ENCODE measurements at regions not wholly inside any gene's neighbourhood (a gene's known extent, or its start where the extent isn't known, plus 50 kb on each side); places are given as distances from the start of the nearest gene placed in this dataset.

DNA sequence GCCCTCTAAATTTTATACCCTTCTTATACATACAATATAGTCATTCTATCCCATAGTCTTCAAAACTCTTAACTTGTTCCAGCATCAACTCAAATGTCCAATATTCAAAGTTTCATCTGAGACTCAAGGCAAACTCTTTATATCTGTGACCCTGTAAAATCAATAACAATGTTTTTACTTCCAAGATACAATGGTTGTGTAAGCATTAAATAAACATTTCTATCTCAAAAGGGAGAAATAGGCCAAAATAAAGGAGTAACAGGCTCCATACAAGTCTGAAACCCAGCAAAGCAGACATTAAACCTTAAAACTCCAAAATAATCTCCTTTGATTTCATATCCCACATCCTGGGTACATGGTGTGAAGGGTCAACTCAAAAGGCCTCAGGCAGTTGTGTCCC is 1299.1 kb downstream of the MRPL39 start:
- no peak for DNase-seq

DNA sequence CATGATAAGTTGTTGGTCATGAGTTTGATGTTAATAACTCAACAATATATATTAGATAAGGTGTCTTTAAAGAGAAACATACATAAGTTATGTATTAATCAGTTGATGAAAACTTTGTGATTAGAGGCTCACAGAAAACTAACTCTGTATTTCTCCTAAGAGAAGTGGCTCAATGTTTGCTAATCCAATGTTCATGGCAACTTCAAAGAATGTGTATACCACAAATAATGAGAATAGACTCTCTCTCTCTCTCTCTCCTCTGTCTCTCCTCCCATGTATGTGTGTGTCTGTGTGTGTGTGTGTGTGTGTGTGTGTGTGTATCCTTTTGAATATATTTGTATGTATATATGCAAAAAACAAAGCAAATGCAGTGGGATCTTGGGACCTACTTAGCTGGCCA is 1304.9 kb downstream of the MRPL39 start:
- no peak for DNase-seq

DNA sequence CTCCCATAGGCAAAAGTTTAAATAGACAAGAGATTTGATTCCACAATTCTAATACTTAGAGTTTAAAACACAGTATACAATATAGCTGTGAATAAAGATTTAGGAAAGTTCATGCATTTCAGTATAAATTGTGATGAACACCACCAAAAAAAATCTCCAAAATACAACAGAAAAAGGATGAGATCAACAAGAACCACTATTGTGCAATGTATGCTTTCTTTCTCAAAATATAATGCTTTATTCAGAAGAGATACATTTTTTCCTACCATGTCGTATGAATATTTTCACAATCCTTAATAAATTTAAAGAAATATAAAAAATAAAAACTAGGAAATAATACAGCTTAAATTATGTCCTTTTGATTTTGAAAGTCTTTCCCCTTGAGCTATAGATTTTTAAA is 1309.2 kb downstream of the MRPL39 start:
- DNase-seq: no peak

DNA sequence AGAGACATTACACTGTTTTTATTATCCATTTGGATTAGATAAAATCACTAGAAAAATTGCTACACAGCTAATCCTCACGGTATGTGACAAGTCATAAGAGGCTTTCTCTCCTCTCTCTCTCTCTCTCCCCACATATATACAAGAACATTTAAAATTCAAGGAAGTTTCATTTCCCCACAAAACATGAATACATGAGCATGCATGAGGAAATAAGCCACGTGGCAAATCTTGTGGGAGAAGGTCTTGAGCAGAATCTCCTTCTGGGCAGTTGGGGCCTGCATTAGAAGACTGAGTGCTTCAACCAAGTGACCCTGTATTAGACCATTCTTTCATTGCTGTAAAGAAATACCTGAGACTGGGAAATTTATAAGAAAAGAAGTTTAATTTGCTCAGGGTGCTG is 1313.1 kb downstream of the MRPL39 start:
- DNase-seq: no peak

DNA sequence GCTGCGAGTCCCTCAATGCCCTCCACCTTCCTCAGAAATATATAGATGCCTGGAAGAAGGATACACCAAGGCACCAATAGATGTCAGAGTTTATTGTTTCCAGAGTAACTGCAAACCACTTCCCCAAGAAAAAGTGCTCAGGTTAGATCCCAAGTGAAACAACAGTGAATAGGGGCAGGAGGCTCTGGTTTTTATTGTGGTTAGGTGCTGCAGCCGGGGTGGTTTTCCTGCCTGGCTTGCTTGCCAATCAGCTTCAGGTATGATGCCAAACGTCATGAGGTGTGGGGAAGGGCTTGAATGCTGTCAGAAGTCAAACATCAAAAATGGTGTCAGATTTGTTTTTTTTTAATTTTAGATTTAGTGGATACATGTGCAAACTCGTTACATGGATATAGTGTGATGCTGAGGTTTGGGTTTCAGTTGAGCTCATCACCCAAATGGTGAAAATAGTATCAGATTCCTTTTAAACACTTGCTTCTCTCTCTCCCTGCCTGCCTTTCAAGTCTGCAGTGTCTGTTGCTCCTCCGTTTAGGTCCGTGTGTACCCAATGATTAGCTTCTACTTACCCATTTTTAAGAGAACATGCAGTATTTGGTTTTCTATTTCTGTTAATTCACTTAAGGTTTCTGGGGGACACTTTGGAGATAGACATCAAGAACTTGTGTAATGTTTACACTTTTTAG is 1317.0 kb downstream of the MRPL39 start:
- DNase-seq: no peak

DNA sequence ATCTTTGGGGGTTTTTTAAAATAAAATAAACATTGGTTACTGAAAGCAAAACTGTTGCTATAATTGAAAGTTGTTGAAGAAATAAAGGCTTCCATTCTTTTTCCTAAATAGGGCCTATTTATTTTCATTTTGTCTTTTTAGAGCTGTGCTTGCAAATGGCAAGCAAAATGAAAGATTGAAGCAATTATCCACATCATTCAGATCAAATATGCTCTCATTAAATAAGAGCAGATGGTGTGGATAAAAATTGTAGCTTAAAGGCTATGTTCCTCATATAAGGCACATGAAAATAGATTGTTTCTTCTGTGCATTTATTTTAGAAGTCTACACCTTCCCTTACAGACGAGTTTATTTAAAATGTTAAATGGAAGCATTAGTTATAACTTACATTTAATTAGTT is 1317.7 kb downstream of the MRPL39 start:
- DNase-seq: no peak

DNA sequence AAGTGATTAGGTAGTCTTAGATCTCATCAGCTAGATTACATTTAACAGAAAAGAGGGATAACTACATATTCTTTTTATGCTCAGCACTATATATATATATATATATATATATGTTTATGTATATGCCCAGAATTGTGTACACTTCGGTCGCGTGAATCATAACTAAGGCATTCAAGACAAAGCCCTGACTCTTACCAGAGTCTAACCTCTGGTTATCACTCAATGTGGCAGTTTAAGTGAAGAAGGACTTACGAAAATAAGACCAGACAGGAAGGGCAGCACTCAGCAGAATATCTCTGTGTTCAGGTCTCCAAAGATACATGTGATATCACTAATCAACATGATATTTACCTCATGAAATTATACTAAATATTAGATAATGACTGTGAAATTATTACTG is 1326.7 kb downstream of the MRPL39 start:
- DNase-seq: no peak

DNA sequence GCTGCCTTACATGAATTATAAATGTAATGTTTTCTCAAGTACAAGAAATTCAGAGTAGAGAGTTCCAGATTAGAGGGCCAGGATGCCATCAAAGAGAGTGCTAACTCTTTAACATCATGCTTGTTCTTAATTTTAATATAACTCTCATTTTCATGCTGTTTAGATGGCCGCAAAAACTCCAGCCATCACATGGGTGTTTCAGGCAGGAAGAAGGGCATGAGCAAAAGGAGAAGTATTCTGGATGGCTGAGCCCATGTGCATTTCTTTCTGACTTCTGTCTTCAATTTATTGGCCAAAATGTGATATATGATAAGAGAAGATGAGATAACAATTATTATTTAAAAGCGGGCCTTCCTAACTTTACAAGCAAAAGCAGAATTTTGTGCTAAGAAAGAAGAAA is 1328.6 kb downstream of the MRPL39 start:
- DNase-seq: no peak

DNA sequence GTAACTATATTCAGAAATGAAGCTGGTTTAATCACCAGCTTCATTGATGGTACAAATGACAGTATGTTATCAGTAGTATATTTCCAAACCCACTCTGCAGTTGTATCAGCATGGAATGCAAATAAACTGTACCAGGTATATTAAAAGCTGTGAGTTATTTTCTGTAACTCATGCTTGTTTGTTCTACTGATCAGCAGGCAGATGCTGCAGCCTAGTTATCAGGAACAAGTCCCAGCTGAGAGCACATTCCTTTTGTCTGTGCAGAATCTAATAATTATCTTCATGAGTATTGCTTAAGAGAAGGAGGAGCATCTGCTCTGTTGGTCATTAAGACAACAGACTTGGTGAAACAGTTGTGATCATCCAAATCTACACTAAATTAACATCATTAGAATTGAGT is 1331.1 kb downstream of the MRPL39 start:
- DNase-seq: no peak

DNA sequence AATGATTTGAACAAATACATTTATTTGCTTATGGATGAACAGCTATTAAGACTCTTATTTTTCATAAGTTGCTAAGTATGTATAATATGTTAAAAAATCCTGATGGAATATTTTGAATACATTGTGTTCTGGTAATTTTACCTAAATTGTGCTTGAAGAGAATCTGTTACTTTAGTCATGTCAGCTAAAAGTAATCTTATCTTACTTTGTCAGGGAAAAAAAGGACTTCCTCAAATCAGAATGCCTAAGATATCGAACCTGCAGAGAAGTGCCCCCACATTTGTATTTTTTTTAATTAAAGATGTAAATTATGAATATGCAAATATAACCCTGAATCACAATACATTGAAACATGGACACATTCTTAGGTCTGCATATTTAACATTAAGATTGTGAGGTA is 1331.7 kb downstream of the MRPL39 start:
- DNase-seq: no peak

DNA sequence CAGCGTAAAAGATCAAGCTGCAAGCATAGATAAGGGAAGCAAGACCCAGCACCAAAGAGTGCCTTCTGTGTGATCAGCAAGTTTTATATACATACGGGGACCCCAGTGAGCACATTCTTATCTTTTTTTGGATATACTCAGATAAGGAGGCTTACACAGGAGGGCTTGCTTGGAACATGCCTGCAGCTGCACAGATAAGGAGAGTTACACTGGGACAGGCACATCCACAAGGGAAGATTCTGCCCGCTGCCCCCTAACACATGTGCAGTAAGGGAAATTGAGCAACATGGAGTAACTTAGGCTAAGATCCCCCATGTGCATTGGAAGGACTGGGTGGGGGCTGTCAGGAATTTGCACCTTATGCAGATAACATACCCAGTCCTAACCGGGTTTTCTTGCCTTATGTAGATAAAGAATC is 1334.8 kb downstream of the MRPL39 start:
- DNase-seq: no peak

DNA sequence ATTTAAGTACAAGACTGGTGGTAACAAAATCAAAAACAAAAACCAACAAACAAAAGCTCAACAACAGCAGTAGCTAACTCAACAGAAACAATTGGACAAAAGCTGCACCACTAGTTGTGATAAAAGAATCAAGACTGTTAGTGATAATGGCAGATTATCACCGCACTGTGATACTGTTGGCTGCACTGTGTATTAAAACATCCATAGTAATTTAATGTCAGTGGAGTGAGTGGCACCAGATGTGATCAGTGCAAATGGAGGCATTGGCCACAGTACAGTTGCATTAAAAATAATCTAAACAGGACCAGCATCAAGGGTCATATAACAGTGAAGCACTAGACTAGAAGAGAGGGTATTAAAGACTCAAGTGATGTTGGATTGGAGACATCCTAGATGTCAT is 1341.3 kb downstream of the MRPL39 start:
- no peak for DNase-seq

DNA sequence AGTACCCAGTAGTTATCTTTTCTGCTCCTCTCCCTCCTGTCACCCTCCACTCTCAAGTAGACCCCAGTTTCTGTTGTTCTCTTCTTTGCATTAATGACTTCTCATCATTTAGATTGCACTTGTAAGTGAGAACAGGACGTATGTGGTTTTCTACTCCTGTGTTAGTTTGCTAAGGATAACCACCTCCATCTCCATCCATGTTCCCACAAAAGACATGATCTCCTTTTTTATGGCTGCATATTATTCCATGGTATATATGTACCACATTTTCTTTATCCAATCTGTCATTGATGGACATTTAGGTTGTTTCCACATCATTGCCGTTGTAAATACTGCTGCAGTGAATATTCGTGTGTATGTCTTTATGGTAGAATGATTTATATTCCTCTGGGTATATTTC is 1346.5 kb downstream of the MRPL39 start:
- DNase-seq: no peak

DNA sequence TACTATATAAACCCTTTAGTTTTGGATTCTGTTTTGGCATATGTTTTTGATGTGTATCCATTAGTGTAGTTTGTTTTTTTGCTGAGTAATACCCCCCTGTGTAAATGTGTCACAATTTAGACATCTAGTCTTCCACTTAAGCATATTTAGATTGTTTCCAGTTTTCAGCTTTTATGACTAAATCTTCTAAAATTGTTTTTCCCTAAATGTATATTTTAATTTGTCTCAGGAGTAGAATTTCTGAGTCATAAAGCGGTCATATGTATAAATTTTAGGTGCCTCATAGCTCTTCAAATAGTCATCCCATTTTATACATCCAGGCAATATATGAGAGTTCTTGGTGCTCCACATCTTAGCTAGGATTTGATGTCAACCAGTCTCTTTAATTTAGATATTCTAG is 1348.0 kb downstream of the MRPL39 start:
- DNase-seq: no peak

DNA sequence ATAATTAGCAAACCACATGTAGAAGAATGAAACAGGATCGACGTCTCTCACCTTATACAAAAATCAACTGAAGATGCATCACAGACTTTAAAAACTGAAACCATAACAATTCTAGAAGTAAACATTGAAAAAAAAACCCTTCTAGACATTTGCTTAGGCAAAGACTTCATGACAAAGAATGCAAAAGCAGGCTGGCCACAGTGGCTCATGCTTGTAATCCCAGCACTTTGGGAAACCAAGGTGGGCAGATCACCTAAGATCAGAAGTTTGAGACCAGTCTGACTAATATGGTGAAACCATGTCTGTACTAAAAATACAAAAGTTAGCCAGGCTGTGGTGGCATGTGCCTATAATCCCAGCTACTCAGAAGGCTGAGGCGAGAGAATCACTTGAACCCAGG is 1351.7 kb downstream of the MRPL39 start:
- DNase-seq: no peak

DNA sequence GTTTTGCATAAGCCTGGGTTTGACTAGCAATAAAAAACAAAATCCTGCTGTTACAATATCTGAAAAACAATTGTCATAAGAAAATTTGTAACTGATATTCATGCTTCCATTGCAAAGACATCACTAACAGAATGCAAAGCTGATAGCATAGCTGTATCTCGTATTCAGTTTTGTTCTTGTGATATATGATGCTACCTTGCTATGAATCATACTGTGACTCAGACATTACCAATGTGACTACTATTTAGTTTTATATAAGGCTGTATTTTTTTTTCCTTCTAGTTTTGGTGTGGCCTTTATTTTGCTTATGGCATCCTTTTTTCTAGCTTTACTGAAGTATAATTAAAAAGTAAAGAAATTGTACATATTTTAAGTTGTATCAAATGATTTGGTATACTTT is 1381.8 kb downstream of the MRPL39 start:
- DNase-seq: no peak

DNA sequence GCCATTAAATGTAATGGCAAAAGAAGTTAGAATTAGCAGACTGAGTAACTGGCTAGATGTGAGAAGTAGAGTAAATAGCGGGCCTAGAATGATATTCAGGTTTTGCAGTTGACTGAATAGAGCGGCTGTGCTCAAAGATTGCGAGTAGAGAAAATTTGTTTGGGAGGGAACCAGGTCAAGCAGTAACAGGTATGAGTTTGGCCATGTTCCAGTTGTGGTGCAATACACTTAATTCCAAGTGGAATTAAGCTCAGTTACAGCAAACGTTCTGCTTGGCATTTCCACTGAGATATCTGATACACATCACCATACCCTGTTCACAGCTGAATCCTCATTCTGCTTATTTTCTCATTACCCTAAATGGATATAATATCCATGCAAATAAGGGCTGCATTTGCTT is 1382.9 kb downstream of the MRPL39 start:
- no peak for DNase-seq

DNA sequence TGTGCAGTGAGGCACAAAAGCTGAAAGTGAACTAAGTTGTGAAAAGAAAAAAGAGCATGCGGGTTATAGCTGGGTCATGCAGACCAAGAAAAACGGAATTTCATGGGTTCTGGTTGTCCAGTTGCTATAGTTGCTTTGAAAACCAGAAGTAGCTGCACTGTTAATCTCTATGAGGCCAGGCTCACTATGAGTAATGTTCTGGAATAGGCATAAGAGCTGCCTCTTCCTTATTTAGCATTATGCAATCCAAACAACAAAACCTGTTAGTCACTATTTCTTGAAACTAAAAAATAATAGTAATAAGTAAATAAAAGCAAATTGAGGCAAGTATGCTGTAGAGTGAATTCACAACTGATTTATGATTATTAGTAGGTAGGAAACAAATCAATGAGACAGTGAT is 1383.7 kb downstream of the MRPL39 start:
- no peak for DNase-seq

DNA sequence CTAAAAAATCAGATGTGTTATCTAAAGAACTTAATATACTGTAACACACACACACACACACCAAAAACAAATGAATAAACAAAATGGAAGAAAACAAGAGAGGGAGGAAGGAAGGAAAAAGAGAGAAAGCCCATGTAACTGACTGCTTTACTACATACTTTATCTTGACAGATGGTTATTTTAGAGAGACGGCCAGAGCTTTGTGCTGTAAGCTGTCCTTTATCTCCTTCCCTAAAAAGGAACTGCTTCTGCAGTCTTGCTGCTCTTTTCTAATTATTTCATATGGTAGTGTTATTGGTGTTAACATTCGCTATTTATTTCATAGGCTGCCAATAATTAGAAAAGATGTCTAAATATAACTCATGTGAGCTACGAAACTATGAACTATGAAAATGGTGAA is 1384.6 kb downstream of the MRPL39 start:
- DNase-seq: no peak

DNA sequence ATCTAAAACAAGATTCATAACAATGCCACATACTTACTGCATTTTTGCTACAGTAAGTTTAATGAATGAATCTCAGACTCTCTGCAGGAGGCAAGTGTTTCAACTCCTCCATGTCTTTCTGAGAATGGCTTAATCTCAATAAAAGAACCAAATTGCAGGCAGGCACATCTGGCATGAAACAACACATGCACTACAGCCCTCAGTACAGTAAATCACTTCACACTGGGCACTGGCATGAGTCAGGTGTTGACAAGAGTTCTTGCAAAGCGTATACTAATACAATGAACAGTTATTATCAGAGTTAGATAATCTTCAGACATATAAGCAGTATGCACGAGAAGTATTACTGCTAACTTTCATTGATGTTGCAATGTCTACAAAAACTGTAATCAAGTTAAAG is 1386.8 kb downstream of the MRPL39 start:
- DNase-seq: no peak

DNA sequence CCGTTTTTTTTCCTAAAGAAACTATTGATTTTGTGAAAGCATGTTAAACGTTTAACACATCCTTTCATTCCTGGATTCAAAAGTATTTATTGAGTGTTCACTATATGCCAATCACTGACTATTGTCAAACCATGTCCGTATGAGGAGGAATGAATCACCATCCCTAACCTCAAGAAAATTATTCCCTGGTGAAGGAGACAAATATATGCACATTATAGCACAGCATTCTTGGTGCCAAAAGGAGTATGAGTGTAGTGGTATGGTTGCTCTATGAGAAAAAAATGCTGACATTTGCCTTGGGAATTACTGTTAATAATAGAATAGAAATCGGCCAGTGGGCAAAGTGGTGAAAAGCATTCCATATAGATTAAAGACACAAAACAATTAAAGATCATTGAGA is 1390.1 kb downstream of the MRPL39 start:
- no peak for DNase-seq

DNA sequence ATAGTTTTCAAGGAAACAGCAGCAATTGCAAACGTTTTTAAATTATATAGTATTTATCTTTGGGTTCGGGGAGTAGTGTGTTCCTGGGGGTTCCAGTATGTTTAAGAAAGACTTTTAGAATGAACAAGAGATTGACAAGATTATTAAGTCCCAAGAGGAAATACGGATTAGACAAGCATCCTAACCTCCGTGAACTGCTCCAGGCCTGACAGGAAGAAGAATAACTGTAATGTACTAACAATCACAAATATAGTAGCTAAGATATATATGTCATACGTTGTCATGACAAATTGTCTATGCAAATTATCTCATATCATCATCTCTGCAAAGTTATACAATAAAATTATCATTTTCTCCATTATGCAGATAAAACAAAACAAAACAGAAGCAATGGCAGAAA is 1397.2 kb downstream of the MRPL39 start:
- DNase-seq: no peak

DNA sequence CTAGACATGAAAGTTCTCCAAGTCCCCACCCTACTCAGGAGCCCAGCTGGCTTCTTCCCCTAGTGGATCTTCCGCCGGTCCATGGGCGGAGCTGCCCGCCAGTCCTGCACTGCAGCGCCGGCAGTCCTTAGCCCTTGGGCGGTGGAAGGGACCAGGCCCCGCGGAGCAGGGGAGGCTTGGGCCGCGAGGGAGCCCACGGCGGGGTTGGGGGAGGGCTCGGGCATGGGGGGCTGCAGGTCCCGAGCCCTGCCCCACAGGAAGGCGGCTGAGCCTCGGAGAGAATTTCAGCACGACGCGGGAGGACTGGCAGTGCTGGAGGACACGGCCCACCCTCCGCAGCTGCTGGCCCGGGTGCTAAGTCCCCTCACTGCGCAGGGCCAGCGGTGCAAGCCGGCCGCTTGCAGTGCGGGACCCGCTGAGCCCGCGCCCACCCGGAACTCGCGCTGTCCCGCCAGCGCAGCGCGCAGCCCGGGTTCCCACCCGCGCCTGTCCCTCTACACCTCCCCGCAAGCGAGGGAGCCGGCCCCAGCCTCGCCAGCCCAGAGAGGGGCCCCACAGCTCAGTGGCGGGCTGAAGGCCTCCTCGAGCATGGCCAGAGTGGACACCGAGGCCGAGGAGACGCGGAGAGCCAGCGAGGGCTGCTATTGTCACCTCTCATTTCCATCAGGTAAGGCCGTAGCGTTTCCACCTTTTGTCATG is 1398.6 kb downstream of the MRPL39 start:
- no peak for DNase-seq

DNA sequence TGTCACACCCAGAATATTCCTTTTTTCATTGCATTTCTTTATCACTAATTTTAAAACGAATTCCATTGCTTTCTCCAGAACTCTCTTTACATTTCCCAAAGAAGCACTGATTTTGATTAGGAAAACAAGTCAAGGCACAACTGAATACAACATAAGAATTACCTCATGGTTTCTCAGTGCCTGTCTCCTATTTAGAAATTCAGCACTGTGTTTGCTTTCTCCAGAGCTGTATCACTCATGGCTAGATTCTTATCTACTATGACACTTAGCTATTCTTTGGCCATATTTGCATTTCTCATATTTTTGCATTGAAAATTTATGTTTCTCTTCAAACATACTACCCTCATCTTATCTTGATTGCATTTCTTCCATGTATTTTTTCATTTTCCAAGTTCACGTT is 1402.0 kb downstream of the MRPL39 start:
- DNase-seq: no peak

DNA sequence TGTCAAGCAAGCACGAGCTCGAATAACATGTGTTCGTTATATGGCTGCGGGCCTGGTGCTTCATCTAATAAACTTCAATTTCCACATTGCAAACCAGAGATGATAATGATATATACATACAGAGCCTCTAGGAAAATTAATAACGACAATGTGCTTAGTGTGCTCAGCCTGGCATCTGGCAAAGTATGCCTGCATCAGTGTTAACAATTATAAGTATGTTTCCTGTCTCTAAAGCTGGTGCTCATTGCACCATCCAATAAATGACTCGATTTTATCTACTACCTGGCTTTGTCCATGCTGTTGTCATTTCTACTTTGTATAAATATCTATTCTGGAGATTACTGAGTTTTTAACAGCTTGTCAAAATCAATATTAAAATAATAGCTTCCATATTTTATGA is 1402.6 kb downstream of the MRPL39 start:
- DNase-seq: no peak

All from SHP77 (cell line).